Inflammatory macrophage treated with lipopolysaccharide for 4 hours (primary cell): ENCODE measurements at regions not wholly inside any gene's neighbourhood (a gene's known extent, or its start where the extent isn't known, plus 50 kb on each side); places are given as distances from the start of the nearest gene placed in this dataset.

Experiments
- DNase-seq: peaks from one replicate; pipeline ENCODE4 v3.0.0-alpha.2; 2020

DNA sequence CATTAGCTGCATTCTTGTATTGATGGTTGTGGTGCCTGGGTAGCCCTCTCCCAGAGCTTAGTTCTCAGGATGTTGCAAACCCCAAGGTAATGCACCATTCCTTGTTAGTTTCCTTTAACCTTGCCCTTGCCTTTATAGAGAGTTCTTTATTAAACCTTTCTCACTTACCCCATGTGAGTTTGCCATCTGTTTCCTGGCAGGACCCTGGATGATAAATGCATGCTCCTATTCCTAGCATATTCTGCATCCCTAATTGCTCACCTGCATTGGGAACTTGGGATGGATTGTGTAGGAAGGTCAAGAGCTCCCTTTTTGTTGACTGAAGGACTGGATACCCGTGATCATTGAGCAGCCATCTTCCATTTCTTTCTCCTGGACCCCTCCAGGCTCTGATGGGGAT is 59.9 kb upstream of the AP1S2 start:
- no peak for DNase-seq

GRCh38 chrX:15913146-15913545 is 58.5 kb upstream of the AP1S2 start:
- no peak for DNase-seq

DNA sequence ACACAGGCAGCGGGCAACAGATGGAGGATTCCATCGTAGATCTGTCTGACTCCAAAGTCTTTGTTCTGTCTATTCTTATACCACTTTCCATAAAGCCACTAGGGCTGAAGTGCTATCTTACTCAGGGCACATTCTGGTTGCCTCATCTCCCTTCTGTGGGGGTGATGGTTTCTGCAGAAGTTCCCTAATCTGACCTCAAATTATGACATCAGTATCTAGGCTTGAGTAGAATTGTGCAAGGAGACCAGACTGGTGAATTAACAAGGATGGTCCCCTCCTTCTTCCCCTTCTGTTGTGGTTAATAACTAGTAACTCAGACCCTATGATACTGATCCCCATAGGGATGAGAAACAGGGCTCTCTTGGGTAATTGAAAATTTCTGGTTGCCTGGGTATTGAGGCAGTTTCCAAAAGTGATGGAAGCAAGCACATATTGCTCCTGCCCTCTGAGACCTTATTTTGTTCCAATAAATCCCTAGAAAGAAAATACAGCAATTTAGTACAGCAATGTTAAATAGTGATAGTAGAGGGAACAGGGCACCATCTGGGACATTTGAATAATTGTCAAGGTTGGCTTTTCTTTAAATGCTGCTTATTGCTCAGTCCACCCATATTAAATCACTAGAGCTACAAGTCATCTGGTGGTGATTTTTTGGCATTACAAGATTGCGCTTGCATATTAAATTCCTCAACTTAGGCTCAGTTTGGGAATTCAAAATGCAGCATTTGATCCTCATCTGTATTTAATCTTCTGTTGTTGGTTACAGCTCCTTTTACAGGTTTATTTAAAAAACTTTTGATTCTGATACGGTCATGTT is 57.3 kb upstream of the AP1S2 start:
- peak; percentile 94 for DNase-seq

- DNase-seq: no peak
Measured at GRCh38 chrX:15909605-15910004, 55.0 kb upstream of the AP1S2 start.

- DNase-seq: no peak
Measured at GRCh38 chrX:15908603-15909290, 54.1 kb upstream of the AP1S2 start.

DNA sequence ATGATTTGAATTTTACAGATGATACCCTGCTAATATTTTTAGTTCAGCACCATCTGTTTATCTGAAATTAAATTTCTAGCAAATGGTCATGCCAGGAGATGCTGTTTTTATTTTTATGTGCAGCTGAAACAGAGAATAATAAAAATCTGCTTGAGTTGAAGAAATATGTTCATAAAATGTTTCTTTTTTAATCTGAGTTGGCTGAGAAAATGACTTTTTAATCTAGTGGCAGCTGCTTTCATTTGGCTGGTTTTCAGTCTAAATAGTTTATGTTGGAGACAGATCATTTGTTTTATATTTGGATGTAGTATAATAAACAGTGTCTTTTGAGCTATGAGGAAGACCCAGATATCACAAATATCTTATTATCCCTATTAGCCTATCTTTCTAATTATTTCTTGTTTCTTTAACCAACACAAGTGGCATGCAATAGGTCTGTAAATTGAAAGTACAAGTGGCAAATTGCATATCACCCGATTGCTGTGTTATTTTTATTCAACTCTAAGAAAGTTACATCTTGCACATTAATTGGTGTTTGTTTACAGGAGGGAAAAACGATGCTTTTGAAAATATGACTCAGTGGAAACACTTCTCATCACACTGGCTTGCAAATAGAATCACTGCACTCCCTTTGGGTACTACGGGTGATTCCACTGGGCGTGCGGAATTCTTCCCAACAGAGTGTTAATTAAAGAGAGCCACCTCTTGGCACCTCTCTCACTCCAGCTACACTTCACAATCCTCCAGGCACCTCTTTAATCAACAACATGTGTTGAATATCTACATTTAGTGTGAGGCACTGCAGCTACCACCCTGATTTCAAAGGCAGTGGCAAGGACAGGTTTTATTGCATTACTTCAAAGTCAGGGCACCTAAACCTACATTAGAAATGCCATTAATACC is 51.7 kb upstream of the AP1S2 start:
- no peak for DNase-seq
